GM08714 (cell line): ENCODE measurements at regions not wholly inside any gene's neighbourhood (a gene's known extent, or its start where the extent isn't known, plus 50 kb on each side); places are given as distances from the start of the nearest gene placed in this dataset.

Experiments
- H3K4me3 ChIP-seq: fragments of 200-500 bp; sonication (Bioruptor generic); 2 replicates; pipeline ENCODE4 v1.5.1; 2014; ENCODE audit warnings: mild to moderate bottlenecking, low read length, inconsistent platforms
- ZNF274 ChIP-seq: IDR thresholded peaks from 2 replicates; pipeline ENCODE4 v1.6.1; 2012; ENCODE audit warnings: mild to moderate bottlenecking, low read depth, low read length

GRCh38 chr2:64847930-64848329 lies 141.3 kb upstream of the SLC1A4 start:
- H3K4me3 ChIP-seq, result no peak overlapping the region
- TF ChIP-seq ZNF274, result no peak

- TF ChIP-seq ZNF274, result no peak
Measured at GRCh38 chr2:64848363-64848762, 140.8 kb upstream of the SLC1A4 start.

DNA sequence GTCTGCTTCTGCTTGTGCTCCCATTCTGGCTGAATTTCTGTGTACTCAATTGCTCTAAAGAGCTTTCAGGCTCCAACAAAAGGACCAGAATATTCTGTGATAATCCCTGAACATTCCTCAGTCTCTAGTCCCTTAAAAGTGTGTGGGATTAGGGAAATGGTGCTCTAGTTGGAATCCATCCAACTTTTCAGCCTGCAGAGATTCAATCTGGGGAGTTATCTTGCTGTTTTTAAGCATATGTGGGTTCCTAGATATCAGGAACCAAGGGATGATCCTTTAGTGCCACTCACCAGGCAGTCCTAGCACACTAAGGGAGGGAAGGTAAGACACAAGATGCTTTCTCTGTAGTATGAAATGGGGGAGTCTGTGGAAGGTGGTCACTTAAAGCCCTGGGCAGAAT lies 140.3 kb upstream of the SLC1A4 start:
- no peak for TF ChIP-seq ZNF274
- no peak overlapping the region for H3K4me3 ChIP-seq

More at GRCh38 chr2:64848363-64848762, 140.8 kb upstream of the SLC1A4 start:
- no peak overlapping the region for H3K4me3 ChIP-seq

DNA sequence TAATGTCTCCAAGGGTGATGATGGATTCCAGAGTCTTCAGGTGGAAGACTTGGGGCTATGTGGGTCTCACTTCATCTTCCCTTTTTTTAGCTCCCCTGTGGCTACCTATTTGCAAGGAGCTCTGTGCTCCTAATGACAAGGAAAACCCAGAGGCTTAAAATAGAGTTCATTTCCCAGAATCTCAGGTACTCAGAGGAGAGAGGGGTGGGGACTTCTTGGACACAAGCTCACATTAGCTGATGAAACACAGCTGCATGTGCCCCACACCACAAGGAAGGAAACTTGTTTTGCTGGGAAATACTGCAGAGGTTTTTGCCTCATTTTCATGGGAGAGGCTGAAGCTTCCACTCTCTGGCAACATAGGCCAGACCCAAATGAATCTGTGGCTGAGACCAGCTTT lies 138.6 kb upstream of the SLC1A4 start:
- no peak overlapping the region for H3K4me3 ChIP-seq
- no peak for TF ChIP-seq ZNF274

DNA sequence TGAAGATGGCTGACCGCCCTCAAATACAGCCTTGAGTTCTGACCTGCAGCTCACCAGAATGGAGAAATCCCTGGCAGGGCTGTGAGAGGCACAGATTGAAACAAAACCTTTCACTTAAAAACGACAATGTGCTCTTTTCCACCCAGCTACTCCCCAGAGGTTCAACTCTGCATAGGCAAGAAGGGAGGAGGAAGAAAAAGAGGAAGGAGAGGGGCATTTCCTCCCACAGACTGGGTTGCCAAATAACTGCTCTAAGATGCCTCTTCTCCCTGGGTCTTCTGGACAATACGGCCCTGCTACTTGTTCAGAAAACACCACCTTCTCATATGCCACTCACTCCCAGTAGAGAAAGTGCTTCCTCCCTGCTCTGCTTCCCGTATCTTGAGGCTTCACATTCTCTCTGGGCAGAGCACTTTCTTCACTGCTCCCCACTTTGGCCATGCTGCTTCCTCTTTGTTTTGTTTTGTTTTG lies 136.4 kb upstream of the SLC1A4 start:
- no peak for TF ChIP-seq ZNF274
- no peak overlapping the region for H3K4me3 ChIP-seq

DNA sequence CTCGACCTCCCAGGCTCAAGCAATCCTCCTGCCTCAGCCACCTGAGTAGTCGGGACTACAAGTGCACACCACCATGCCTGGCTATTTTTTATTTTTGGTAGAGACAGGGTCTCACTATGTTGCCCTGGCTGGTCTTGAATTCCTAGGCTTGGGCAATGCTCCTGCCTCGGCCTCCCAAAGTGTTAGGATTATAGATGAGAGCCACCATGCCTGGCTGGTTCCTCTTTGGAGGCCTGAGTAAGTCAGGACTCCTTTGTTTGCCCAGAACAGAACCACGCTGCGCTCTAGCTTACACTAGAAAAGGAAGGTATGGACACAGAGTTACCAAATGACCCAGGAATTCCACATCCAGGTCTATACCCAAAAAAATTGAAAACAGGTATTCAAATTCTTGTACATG lies 135.9 kb upstream of the SLC1A4 start:
- H3K4me3 ChIP-seq, result no peak overlapping the region
- TF ChIP-seq ZNF274, result no peak

GRCh38 chr2:64853894-64854293 lies 135.3 kb upstream of the SLC1A4 start:
- H3K4me3 ChIP-seq, result no peak overlapping the region
- TF ChIP-seq ZNF274, result no peak

- H3K4me3 ChIP-seq, result no peak overlapping the region
- no peak for TF ChIP-seq ZNF274
Measured at GRCh38 chr2:64854773-64855237, 134.4 kb upstream of the SLC1A4 start.

DNA sequence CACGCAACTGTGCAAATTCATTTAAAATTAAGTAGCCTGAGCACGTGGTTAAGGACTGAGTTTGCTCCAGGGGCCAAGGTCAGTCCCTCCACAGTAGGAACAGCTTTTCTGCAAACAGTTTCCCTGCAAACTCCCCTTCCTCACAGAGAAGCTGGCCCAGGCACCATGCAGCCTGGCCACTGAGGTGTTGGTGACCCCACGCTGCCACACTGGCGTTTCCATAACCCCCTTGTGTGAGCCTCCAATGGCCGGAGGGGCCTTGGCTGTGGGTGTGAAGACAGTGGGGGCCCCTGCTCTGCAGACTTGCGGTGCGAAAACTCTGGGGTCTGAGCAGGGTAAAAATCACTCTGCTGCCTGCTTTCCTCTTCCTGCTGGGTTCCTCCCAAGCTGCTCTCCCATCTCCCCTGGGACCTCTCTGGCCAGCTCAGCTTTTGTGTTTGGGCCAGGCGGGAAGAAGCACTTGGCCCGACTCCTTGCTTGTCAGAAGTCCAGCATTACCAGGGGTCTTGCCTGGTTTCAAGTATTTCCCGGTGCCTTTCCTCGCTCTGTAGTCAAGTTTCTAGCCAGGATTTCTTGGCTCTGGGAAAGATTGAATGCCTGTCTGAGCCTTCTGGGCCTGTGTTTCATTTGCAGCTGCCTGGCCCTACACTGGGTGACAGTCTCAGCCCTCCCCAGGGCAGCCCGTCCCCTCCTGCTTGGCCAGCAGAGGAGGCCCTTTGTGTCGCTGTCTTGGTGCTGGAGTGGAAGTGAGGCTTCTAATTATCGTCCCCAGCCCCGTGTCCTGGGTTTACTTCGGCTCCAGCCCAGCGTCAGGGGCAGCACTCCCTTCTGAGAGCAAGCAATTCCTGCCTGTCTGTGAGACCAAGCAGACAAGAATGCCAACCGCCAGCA lies 131.4 kb upstream of the SLC1A4 start:
- H3K4me3 ChIP-seq, result no peak overlapping the region

GRCh38 chr2:64858541-64859311 lies 130.5 kb upstream of the SLC1A4 start:
- TF ChIP-seq ZNF274, result no peak
- H3K4me3 ChIP-seq, result no peak overlapping the region

More for the DNA sequence above, 131.4 kb upstream of the SLC1A4 start:
- no peak for TF ChIP-seq ZNF274

DNA sequence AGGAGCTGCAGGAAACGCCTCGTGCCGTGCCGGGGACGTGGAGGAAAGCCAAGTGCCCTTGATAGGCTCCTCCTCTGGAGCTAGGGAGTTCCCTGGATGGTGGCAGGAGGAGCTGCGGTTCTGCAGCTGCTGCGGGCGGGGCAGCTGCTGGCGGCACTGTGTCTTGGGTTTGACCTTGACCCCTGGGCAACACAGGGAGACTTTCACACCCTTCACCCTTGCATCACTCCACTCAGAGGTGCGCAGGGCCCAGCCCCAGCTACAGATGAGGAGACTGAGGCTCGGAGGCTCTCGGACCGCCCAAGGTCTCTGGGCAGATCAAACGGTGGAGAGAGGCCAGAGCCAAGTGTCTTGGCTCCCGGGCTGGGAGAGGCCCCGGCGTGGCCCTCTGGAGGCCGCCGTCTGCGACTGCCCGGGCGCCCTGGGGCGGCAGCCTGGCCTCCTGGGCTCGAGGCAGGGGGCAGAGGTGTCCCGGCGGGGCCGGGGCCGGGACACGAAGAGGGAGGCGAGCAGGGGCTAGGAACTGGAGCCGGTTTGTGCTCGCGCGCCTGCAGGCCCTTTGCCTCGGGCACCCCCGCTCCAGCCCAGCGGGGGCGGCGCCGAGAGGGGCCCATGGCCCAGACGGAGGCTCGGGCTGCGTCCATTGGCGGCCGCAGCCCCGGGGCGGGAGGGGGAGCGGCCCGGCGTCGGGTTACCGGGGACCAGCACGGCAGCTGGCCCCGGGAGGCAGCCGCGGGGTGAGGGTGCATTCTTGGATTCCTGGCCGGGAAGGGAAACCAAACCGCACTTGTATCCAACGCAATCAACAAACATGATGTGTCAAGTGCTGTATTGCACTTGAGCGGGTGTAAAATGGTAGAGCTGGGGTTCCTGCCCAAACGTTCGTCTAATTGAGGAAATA lies 129.6 kb upstream of the SLC1A4 start:
- no peak for TF ChIP-seq ZNF274
- peak overlapping the region; percentile 35; the same call in 1 of the 2 replicates for H3K4me3 ChIP-seq

DNA sequence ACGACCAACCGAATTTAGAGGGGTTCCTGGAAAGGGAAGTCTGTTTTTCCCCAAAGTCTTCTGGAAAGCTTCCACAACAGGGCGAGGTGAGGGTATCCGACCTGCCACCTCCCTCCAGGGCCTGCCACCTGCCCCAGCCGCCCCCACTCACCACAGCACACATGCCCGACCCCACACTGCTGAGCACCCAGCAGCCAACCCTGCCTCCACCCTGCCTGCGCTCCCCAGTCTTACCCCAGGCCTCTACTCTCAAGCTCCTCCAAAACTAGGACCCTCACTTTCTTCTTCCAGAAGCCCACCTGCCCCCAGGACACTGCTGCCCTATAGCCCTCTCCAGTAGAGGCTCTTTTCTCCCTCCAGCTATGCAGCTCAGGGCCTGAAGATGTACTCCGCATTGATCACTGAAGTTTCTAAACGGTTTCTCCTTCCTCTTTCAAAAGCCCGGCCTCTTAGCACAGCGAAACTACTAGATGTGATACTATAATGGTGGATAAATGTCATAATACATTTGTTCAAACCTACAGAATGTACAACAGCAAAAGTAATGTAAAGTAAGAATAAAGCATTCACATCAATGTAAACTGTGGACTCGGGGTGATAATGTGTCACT lies 128.8 kb upstream of the SLC1A4 start:
- TF ChIP-seq ZNF274, result no peak
- peak overlapping the region; percentile 35; the same call in 1 of the 2 replicates for H3K4me3 ChIP-seq

DNA sequence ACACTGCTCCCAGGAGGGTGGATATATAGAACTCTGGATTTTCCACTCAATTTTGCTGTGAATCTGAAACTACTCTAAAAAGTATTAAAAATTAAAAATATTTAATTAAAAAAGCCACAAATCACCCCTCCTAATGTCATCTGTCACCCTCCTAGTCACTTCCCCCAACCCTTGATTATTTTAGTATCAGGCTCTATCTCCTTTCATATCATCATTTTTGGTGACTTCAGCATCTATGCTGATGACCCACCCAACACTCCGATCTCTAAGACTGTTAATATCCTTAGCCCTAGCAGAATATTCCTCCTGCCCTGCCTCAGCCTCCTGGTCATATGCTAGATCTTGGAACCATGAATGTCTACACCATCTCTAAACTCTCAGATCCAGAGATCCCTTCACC lies 128.3 kb upstream of the SLC1A4 start:
- TF ChIP-seq ZNF274, result no peak
- H3K4me3 ChIP-seq, result no peak overlapping the region; the same call in 1 of the 2 replicates
